MM.1S (cell line): ENCODE measurements at regions not wholly inside any gene's neighbourhood (a gene's known extent, or its start where the extent isn't known, plus 50 kb on each side); places are given as distances from the start of the nearest gene placed in this dataset.

ENCODE experiments used
- DNase-seq: peaks from one replicate; pipeline ENCODE4 v3.0.0-alpha.2; 2015
- H2AFZ ChIP-seq: fragments of 300-600 bp; sonication (generic); 2 replicates; pipeline ENCODE4 v1.6.0; 2016; ENCODE audit warnings: antibody characterized with exemption, low read length
- H3F3A ChIP-seq: fragments of 300-600 bp; sonication (generic); 2 replicates; pipeline ENCODE4 v1.6.1; 2016; ENCODE audit warnings: mild to moderate bottlenecking, antibody characterized with exemption, low read length, moderate library complexity, mixed read lengths; ENCODE audit not compliant: insufficient read depth
- H3K27ac ChIP-seq: fragments of 300-600 bp; sonication (generic); 2 replicates; pipeline ENCODE4 v1.5.1; 2016; ENCODE audit warnings: mild to moderate bottlenecking, low read length
- H3K27me3 ChIP-seq: fragments of 300-600 bp; sonication (generic); replicated peaks from 2 replicates; pipeline ENCODE4 v1.6.0; 2016; ENCODE audit warnings: low read length; ENCODE audit not compliant: insufficient read depth
- H3K36me3 ChIP-seq: fragments of 300-600 bp; sonication (generic); replicated peaks from 2 replicates; pipeline ENCODE4 v1.6.1; 2016; ENCODE audit warnings: mild to moderate bottlenecking, low read length, mixed read lengths; ENCODE audit not compliant: insufficient read depth
- H3K4me1 ChIP-seq: fragments of 300-600 bp; sonication (generic); 2 replicates; pipeline ENCODE4 v1.6.1; 2016; ENCODE audit warnings: low read length, mixed read lengths
- H3K4me2 ChIP-seq: fragments of 300-600 bp; sonication (generic); 2 replicates; pipeline ENCODE4 v1.6.0; 2016; ENCODE audit warnings: low read depth, low read length
- H3K4me3 ChIP-seq: fragments of 300-600 bp; sonication (generic); 2 replicates; pipeline ENCODE4 v1.5.1; 2016; ENCODE audit warnings: low read length, mixed read lengths
- H3K79me2 ChIP-seq: fragments of 300-600 bp; sonication (generic); 2 replicates; pipeline ENCODE4 v1.6.1; 2016; ENCODE audit warnings: mixed run types, low read length, mixed read lengths
- H3K9ac ChIP-seq: fragments of 300-600 bp; sonication (generic); 2 replicates; pipeline ENCODE4 v1.6.1; 2016; ENCODE audit warnings: low read length, mixed read lengths
- H3K9me2 ChIP-seq: fragments of 300-600 bp; sonication (generic); replicated peaks from 2 replicates; pipeline ENCODE4 v1.6.1; 2016; ENCODE audit warnings: mild to moderate bottlenecking, low read length, mixed read lengths; ENCODE audit not compliant: insufficient read depth
- H3K9me3 ChIP-seq: fragments of 300-600 bp; sonication (generic); replicated peaks from 2 replicates; pipeline ENCODE4 v1.6.1; 2016; ENCODE audit warnings: mild to moderate bottlenecking, low read length, mixed read lengths; ENCODE audit not compliant: insufficient read depth
- H4K20me1 ChIP-seq: fragments of 300-600 bp; sonication (generic); 2 replicates; pipeline ENCODE4 v1.6.1; 2016; ENCODE audit warnings: mild to moderate bottlenecking, low read length, moderate library complexity, mixed read lengths; ENCODE audit not compliant: insufficient read depth
- EZH2 ChIP-seq: fragments of 300-600 bp; sonication (generic); optimal IDR thresholded peaks from 2 replicates; pipeline ENCODE3; 2017; ENCODE audit warnings: low read depth, mild to moderate bottlenecking, antibody characterized with exemption, low read length, mixed read lengths
- EZH2phosphoT487 ChIP-seq: fragments of 300-600 bp; sonication (generic); IDR thresholded peaks from 2 replicates; pipeline ENCODE4 v1.6.1; 2018; ENCODE audit warnings: antibody characterized with exemption, low read length
- TF ChIP-seq, protein P1 (sequence below): fragments of 300-600 bp; sonication (generic); IDR thresholded peaks from 2 replicates; pipeline ENCODE4 v1.5.1; 2016; ENCODE audit warnings: antibody characterized with exemption, low read length, mixed read lengths

DNA sequence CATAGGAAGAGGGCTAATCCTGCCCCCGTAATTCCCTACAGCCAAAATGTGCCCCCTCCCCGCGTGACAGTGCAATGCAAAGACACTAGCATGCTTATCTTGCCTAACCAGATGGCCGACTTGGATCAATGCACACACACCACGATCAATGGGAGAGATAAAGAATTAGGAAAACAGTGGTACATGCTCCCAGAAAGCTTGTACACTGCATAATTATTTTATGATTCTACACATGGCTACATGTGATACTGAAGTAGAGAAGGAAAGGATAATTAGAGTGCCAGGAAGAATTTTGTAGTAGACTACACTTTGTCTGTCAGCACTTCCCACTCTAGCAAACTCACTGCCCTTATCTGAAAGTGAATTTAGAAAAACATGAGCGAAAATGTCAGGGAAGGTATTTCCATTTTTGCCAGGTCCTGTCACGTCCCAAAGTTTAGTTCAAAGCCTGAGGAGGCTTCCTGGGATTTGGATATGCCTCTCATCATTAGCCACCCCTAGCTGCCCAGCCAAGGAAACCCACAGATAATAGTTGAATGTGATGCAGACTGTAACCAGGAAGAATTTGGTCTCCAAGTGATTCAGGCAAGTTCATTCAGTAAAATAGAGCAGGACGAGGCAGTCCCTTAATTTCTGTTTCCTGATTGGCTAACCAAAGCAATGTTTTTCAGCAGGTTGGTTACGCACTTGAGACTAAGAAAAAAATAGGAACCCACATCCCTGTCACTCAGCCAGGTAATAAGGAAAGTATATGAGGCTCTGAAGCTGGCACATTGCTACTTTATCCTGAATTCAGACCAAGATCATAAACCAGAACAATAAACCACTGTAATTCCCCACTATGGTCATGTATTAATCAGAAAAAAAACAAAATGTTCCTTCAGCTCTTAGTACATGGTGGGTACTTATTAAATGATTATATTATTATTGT lies 199.6 kb upstream of the OTX2 start:
- Histone ChIP-seq H3K27ac (no peak overlapping the region), H3K4me3 (no peak overlapping the region), H3K79me2 (no peaks in the 10 kb centered on the region), H3K27me3 (no peaks in the 10 kb centered on the region), H3K9me3 (no peaks in the 10 kb centered on the region), H3K36me3 (no peaks in the 10 kb centered on the region), H3K4me1 (no peaks in the 10 kb centered on the region), H3K4me2 (no peak overlapping the region), H3F3A (no peaks in the 10 kb centered on the region), H2AFZ (no peak overlapping the region), H4K20me1 (no peaks in the 10 kb centered on the region), H3K9ac (no peak overlapping the region), H3K9me2 (no peaks in the 10 kb centered on the region)
- DNase-seq: no peak
- TF ChIP-seq EZH2 (no peak), EZH2phosphoT487 (no peak)
- TF ChIP-seq, protein P1, sequence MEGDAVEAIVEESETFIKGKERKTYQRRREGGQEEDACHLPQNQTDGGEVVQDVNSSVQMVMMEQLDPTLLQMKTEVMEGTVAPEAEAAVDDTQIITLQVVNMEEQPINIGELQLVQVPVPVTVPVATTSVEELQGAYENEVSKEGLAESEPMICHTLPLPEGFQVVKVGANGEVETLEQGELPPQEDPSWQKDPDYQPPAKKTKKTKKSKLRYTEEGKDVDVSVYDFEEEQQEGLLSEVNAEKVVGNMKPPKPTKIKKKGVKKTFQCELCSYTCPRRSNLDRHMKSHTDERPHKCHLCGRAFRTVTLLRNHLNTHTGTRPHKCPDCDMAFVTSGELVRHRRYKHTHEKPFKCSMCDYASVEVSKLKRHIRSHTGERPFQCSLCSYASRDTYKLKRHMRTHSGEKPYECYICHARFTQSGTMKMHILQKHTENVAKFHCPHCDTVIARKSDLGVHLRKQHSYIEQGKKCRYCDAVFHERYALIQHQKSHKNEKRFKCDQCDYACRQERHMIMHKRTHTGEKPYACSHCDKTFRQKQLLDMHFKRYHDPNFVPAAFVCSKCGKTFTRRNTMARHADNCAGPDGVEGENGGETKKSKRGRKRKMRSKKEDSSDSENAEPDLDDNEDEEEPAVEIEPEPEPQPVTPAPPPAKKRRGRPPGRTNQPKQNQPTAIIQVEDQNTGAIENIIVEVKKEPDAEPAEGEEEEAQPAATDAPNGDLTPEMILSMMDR: no peak

DNA sequence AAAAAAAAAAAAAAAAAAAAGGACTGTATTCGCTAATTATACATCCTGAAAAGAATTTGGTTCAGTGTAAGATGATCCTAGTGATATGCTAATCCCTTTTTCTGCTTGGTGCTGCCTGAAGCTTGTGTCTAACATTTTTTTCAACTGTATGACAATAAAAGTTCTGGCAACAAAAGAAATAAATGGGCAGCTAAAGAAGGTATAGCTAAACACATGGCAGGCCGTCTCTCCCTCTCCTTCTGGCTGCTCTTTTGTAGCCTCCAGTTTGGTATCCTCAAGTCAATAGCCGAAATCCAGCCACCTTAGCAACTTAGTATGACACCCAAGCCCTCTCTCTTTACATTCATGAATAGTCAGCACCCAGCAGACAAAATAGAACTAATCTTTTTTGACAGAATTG lies 198.3 kb upstream of the OTX2 start:
- Histone ChIP-seq H3F3A (no peaks in the 10 kb centered on the region), H3K27me3 (no peaks in the 10 kb centered on the region), H3K9me2 (no peaks in the 10 kb centered on the region), H3K36me3 (no peaks in the 10 kb centered on the region), H3K9ac (no peak overlapping the region), H3K27ac (no peak overlapping the region), H4K20me1 (no peaks in the 10 kb centered on the region), H3K4me1 (no peaks in the 10 kb centered on the region), H3K4me3 (no peak overlapping the region), H3K4me2 (no peak overlapping the region), H3K9me3 (no peaks in the 10 kb centered on the region), H2AFZ (no peak overlapping the region), H3K79me2 (no peaks in the 10 kb centered on the region)
- no peak for TF ChIP-seq EZH2phosphoT487
- TF ChIP-seq, protein P1: no peak
- TF ChIP-seq EZH2: no peak
- no peak for DNase-seq

DNA sequence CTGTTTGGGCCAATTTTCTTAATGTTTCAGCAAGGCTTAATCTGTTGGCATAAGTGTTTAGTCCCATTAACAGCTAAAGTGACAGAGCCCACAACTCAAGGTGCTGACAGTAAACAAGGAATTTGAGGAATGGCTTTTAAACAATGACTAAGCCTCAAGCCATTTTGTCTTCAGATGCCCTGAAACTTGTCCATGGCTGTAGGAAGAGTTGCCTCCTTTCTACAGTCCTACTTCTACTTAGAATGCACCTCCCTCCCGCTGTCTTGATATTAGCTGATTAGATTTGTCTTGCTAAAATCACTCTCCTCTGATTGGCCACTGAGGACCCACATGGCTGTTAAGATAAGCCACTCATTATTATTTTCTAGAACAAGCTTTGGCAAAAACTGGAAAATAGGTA lies 188.4 kb upstream of the OTX2 start:
- Histone ChIP-seq H3F3A (no peaks in the 10 kb centered on the region), H3K4me3 (no peak overlapping the region), H3K27ac (no peak overlapping the region), H3K9me3 (no peaks in the 10 kb centered on the region), H3K4me2 (no peak overlapping the region), H3K4me1 (no peaks in the 10 kb centered on the region), H3K9me2 (no peaks in the 10 kb centered on the region), H2AFZ (no peak overlapping the region), H3K79me2 (no peaks in the 10 kb centered on the region), H4K20me1 (no peaks in the 10 kb centered on the region), H3K36me3 (no peaks in the 10 kb centered on the region), H3K27me3 (no peaks in the 10 kb centered on the region), H3K9ac (no peak overlapping the region)
- no peak for DNase-seq
- no peak for TF ChIP-seq EZH2
- TF ChIP-seq, protein P1: no peak
- TF ChIP-seq EZH2phosphoT487: no peak
